ENCODE measurements at regions not wholly inside any gene's neighbourhood (a gene's known extent, or its start where the extent isn't known, plus 50 kb on each side); places are given as distances from the start of the nearest gene placed in this dataset.

DNA sequence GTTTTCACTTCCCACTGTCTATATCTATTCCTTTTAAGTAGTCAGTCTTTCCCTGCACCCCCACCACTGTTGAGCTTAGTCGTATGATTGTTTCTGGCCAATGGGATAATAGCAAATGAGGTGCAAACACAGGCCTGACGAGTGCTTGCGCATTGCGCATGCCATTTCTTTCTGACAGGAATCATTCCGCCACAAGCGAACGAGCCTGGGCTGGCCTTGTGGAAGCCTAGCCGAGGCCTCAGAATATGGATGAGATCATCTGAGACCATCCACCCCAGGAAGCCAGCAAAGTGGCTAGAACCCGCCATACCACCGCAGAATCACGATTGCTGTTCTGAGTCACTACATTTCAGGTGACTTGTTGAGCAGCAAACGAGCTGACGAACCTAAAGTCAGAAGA is 52.2 kb upstream of the PRL start:
- TF ChIP-seq SRF (IDR thresholded peaks at IDR 0.05; ENCODE audit: low read depth), result no peak
- TF ChIP-seq, protein P1, sequence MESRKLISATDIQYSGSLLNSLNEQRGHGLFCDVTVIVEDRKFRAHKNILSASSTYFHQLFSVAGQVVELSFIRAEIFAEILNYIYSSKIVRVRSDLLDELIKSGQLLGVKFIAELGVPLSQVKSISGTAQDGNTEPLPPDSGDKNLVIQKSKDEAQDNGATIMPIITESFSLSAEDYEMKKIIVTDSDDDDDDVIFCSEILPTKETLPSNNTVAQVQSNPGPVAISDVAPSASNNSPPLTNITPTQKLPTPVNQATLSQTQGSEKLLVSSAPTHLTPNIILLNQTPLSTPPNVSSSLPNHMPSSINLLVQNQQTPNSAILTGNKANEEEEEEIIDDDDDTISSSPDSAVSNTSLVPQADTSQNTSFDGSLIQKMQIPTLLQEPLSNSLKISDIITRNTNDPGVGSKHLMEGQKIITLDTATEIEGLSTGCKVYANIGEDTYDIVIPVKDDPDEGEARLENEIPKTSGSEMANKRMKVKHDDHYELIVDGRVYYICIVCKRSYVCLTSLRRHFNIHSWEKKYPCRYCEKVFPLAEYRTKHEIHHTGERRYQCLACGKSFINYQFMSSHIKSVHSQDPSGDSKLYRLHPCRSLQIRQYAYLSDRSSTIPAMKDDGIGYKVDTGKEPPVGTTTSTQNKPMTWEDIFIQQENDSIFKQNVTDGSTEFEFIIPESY (IDR thresholded peaks at IDR 0.05; ENCODE audit: extremely low read depth, insufficient replicate concordance, low read length), result no peak
- no peak for TF ChIP-seq EZH2 (IDR thresholded peaks at IDR 0.05)
- TF ChIP-seq, protein P2, sequence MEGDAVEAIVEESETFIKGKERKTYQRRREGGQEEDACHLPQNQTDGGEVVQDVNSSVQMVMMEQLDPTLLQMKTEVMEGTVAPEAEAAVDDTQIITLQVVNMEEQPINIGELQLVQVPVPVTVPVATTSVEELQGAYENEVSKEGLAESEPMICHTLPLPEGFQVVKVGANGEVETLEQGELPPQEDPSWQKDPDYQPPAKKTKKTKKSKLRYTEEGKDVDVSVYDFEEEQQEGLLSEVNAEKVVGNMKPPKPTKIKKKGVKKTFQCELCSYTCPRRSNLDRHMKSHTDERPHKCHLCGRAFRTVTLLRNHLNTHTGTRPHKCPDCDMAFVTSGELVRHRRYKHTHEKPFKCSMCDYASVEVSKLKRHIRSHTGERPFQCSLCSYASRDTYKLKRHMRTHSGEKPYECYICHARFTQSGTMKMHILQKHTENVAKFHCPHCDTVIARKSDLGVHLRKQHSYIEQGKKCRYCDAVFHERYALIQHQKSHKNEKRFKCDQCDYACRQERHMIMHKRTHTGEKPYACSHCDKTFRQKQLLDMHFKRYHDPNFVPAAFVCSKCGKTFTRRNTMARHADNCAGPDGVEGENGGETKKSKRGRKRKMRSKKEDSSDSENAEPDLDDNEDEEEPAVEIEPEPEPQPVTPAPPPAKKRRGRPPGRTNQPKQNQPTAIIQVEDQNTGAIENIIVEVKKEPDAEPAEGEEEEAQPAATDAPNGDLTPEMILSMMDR (IDR thresholded peaks at IDR 0.05 in 2 of 3, conservative IDR thresholded peaks at IDR 0.05 in 1 of 3; ENCODE audit: borderline replicate concordance in 1 of 3, insufficient read depth in 1 of 3, low read depth in 2 of 3, low read length in 2 of 3), result no peak
- no peak for TF ChIP-seq POLR2A (IDR thresholded peaks at IDR 0.05; ENCODE audit: borderline replicate concordance, extremely low read depth, insufficient read depth, insufficient read length)
- no peak for TF ChIP-seq POLR2AphosphoS5 (IDR thresholded peaks at IDR 0.05; ENCODE audit: low read depth, low read length)
- TF ChIP-seq, protein P3, sequence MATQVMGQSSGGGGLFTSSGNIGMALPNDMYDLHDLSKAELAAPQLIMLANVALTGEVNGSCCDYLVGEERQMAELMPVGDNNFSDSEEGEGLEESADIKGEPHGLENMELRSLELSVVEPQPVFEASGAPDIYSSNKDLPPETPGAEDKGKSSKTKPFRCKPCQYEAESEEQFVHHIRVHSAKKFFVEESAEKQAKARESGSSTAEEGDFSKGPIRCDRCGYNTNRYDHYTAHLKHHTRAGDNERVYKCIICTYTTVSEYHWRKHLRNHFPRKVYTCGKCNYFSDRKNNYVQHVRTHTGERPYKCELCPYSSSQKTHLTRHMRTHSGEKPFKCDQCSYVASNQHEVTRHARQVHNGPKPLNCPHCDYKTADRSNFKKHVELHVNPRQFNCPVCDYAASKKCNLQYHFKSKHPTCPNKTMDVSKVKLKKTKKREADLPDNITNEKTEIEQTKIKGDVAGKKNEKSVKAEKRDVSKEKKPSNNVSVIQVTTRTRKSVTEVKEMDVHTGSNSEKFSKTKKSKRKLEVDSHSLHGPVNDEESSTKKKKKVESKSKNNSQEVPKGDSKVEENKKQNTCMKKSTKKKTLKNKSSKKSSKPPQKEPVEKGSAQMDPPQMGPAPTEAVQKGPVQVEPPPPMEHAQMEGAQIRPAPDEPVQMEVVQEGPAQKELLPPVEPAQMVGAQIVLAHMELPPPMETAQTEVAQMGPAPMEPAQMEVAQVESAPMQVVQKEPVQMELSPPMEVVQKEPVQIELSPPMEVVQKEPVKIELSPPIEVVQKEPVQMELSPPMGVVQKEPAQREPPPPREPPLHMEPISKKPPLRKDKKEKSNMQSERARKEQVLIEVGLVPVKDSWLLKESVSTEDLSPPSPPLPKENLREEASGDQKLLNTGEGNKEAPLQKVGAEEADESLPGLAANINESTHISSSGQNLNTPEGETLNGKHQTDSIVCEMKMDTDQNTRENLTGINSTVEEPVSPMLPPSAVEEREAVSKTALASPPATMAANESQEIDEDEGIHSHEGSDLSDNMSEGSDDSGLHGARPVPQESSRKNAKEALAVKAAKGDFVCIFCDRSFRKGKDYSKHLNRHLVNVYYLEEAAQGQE (IDR thresholded peaks at IDR 0.05; ENCODE audit: low read depth), result no peak
- no peak for TF ChIP-seq RAD21 (IDR thresholded peaks at IDR 0.05; ENCODE audit: low read depth)

Measured in HCT116 (cell line).